Body of pancreas (tissue), 4 donors: ENCODE measurements at regions not wholly inside any gene's neighbourhood (a gene's known extent, or its start where the extent isn't known, plus 50 kb on each side); places are given as distances from the start of the nearest gene placed in this dataset.

Experiments used
- POLR2A ChIP-seq, 3 donors: fragments of 450-650 bp; IDR thresholded peaks; one replicate each; pipeline ENCODE4 v1.6.1; 2016; ENCODE audit warnings: antibody characterized with exemption in 3 of 3, mild to moderate bottlenecking in 2 of 3
- TF ChIP-seq, protein P1 (sequence below), 7 experiments: fragments of 450-650 bp in 4 of 7; fragments of 200-600 bp in 3 of 7; sonication (generic) in 3 of 7; IDR thresholded peaks; one replicate each; pipeline ENCODE4 v1.5.1; 2016 to 2019; ENCODE audit warnings: antibody characterized with exemption in 7 of 7

DNA sequence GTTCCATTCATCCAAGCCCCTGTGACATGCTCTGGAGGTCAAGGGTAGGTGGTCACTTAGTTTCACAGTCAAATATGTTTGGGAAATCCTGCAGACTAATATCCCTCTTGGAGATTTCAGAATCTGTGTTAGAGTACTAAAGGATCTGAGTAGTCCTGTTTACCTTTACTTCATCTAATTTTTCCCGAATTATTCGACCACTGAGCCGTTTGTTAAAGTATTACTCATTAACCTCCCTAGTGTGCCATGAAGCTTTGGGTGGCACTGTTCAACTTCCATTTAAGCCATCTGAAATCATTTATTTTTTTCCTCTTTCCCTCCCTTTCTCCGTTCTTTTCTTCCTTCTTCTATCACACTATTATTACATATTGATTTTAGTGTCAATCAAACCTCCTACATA lies 109.9 kb downstream of the NGF start:
- TF ChIP-seq, protein P1, sequence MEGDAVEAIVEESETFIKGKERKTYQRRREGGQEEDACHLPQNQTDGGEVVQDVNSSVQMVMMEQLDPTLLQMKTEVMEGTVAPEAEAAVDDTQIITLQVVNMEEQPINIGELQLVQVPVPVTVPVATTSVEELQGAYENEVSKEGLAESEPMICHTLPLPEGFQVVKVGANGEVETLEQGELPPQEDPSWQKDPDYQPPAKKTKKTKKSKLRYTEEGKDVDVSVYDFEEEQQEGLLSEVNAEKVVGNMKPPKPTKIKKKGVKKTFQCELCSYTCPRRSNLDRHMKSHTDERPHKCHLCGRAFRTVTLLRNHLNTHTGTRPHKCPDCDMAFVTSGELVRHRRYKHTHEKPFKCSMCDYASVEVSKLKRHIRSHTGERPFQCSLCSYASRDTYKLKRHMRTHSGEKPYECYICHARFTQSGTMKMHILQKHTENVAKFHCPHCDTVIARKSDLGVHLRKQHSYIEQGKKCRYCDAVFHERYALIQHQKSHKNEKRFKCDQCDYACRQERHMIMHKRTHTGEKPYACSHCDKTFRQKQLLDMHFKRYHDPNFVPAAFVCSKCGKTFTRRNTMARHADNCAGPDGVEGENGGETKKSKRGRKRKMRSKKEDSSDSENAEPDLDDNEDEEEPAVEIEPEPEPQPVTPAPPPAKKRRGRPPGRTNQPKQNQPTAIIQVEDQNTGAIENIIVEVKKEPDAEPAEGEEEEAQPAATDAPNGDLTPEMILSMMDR (IDR thresholded peaks at IDR 0.05), result no peak
- TF ChIP-seq POLR2A (IDR thresholded peaks at IDR 0.05), result no peak
